Caki2 (cell line): ENCODE measurements at regions not wholly inside any gene's neighbourhood (a gene's known extent, or its start where the extent isn't known, plus 50 kb on each side); places are given as distances from the start of the nearest gene placed in this dataset.
"Not testable (repeated sequence)": the region's sequence is repeated elsewhere in the genome, so short reads cannot be mapped to it uniquely, and the experiment has no call there.

ENCODE experiments used
- DNase-seq: peaks from one replicate; pipeline ENCODE4 v3.0.0-alpha.2; 2015; ENCODE audit warnings: low read depth
- in situ Hi-C: cut with HindIII; loops from 2 replicates; pipeline ENCODE4 v1.10.0; 2016; ENCODE audit warnings: low sequenced_read_pairs, low pct_unique_long_range_greater_than_20kb, mixed read lengths

DNA sequence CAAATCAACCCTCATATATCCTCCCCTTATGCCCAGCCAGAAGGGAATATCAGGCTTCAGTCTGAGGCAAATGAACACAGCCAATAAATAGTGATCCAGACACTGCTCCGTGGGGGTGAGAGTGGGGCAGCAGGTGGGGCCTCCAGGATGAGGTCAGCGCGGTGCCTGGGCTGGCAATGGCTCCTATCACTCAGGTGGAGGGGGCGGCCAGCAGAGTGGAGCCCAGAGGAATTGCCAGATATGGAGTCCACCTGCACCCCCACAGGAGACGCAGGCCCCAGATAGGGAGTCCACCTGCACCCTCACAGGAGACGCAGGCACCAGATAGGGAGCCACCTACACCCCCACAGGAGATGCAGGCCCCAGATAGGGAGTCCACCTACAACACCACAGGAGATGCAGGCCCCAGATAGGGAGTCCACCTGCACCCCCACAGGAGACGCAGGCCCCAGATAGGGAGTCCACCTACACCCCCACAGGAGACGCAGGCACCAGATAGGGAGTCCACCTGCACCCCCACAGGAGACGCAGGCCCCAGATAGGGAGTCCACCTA lies 78.0 kb upstream of the PPP2R2D start:
- no peak for DNase-seq
- in situ Hi-C loops: no loop called here

DNA sequence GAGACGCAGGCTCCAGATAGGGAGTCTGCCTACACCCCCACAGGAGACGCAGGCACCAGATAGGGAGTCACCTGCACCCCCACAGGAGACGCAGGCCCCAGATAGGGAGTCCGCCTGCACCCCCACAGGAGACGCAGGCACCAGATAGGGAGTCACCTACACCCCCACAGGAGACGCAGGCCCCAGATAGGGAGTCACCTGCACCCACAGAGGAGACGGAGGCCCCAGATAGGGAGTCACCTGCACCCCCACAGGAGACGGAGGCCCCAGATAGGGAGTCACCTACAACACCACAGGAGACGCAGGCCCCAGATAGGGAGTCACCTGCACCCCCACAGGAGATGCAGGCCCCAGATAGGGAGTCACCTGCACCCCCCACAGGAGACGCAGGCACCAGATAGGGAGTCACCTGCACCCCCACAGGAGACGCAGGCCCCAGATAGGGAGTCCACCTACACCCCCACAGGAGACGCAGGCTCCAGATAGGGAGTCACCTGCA lies 77.2 kb upstream of the PPP2R2D start:
- DNase-seq, in situ Hi-C loops: not testable (repeated sequence)

DNA sequence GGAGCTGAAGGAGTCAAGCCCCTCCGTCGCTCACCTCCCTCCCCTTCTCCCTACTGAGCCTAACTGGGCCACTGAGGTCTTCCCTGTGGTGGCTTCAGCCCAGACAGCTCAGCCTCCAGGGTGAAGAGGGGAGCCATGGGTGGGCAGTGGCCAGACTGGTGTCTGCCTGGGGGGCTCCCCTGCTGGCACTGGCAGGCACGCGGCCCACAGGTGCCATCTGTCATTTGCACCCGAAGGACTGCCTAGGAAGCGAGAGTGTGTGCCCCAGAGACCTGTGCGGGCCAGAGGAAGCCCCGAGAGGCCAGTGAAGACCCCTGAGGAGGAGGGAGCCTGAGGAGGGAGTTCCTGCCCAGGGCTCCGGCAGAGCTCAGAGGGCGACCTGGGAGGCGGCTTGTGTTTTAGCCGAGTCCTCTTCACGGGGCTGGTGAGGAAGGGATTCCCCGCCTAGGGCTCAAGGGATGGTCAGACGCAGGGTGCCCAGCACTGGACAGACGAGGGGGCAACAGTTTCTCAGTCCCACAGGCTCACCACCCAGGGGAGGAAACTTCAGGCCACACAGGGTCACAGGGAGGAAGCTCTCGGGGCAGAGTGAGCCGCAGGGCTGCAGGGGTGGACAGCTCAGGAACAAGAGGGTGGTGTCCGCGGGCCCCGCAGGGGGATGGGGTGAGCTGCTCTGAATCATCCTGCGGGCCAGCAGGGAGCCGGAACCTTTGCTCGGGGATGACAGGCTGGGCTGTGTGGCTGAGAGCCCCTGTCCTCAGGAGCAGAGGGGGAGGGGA lies 76.2 kb upstream of the PPP2R2D start:
- in situ Hi-C loops: no loop called here
- no peak for DNase-seq

GRCh38 chr10:131825150-131825848 lies 75.5 kb upstream of the PPP2R2D start:
- in situ Hi-C loops: no loop called here
- DNase-seq: no peak

DNA sequence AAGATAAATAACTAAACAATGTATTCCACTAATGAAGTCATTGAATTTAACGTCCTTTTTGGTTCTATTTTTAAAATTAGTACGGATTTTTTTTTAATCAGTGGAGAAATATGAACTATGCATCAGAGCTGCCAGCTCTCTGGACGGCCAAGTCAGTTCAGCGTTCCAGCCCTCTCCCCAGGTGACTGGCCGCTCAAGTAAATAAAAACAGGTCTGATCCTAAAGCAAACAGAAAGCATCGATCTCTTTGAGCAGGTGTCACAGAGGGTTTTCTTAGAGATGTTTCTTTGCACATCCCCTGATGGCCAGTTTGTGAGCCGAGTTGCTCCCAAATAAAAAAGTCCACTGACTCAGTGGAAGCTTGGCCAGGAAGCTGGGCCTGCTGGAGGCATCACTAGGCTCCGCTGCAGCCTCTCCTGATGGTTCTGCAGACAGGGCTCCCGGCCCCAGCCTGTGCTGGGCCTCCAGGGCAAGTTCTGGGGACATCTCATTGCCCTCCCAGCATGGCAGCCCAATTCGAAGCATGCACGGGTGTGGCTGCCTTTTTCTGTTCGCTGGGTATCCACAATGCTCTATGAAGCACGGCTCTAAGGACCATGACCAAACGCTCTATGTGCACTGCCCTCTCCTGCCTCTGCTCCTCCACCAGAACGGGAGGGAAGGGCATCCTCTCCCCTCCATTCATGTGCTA lies 74.7 kb upstream of the PPP2R2D start:
- in situ Hi-C loops: no loop called here
- no peak for DNase-seq

DNA sequence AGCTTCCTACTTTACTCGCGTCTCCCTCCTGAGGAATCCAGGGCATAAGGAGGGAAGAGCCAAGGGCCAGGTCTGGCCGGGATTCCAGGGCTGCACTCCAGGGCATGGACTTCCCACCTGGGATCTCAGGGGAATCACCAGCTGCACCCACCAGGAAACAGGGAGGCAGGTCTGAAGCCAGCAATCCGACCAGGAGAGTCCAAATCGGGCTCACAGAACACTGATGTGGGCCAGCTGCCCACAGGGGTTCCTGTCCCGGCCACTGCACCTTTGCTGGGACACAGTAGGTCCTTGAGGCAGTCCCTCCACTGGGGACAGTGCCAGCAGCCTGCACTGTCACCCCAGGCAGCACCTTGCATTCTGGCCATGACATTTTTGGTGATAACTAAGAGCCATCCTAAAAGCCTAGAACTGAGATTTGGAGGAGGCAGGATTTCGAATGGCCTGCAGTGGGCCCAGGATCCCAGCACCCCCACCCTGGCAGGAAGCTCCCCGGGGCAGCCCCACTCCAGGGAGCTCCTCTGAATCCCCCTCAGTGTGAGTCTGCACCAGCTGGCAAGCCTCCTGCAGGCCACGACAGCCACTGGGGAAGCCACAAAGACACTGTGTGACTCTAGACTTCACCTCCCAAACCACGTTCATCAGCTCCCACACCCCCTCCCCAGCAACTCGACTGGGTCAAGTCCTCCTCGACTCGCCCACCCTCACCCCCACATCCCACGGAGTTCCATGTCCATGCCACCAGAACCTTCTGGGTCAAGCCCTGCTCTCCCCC lies 71.5 kb upstream of the PPP2R2D start:
- in situ Hi-C loops: no loop called here
- DNase-seq: no peak

- in situ Hi-C loops: no loop called here
- no peak for DNase-seq
Observed at GRCh38 chr10:131830446-131831130, 70.2 kb upstream of the PPP2R2D start.

GRCh38 chr10:131831561-131831960 lies 69.2 kb upstream of the PPP2R2D start:
- no peak for DNase-seq
- in situ Hi-C loops: no loop called here

DNA sequence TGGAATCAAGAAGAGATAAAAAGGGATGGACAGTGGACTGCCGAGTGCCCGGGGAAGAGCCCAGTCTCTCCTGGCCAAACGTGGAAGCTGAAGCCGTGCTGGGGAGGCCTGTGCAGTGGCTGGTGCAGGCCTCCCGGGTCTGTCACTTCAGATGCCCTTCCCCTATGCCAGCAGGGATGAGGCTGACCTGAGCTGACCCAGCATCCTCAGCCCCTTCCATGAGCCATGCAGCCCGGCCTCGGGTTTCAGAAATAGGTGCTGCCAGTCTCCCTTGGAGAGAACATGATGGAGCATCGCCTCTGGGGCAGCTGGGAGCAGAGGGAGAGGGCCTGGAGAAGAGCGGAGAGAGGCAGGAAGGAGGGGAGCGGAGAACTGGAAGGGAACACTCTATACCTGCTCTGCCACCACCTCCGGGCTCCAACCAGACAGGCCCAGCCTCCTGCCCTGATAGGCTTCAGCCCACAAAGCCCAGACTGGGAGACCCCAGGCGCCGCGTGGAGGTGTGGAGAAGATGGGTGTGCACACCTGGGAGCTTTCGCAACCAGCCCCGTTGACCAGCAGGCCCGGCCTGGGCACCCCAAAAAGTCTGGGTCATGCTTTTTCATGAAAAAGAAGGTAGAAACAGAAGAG lies 68.6 kb upstream of the PPP2R2D start:
- DNase-seq: no peak
- in situ Hi-C loops: no loop called here

DNA sequence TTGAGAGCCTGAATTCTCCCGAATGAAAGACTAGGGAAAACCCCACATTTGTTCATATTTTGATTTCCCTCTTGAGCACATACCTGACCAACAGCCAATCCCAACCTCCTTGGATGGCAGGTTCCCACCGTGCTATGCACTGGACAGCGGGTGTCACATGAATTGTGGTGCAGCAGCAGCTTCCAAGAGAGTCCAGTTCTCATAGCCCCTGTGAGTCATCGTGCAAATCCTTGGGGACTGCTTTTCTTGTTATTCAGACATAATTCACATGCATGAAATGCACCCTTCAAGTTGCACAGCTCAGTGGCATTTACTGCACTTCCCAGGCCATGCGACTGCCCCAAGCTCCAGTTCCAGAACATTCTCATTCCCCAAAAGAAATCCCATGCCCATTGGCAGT lies 67.8 kb upstream of the PPP2R2D start:
- no peak for DNase-seq

DNA sequence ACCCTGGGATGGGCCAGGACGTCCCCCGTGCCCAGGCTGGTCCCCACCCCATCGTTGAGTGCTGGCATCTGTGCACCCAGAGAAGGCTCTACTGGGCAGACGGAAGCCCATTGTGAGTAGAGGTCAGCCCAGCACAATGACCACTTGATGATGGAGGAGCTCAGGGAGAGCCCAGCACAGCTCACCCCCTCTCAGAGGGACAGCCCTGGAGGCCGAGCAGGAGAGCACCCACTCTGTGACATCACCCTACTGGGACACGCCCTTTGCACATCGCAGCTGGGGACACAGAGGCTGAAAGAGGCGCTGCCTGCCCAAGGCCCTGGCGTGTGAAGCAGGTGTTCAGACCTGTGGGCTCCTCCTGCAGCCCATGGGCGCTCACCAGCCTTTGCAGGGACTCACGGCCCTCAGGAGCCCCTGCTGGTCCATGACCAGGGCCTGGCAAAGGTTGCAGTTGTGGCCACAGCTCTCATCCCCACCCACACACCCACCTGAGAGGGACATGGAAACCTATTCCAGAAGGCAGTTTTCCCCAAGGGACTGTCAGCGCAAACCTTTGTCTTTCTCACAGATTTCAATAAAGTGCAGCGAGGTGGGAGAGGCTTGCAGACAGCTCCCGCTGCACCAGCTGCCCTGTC lies 67.2 kb upstream of the PPP2R2D start:
- no peak for DNase-seq
- in situ Hi-C loops: no loop called here

More for the DNA sequence above, 67.8 kb upstream of the PPP2R2D start:
- in situ Hi-C loops: no loop called here

DNA sequence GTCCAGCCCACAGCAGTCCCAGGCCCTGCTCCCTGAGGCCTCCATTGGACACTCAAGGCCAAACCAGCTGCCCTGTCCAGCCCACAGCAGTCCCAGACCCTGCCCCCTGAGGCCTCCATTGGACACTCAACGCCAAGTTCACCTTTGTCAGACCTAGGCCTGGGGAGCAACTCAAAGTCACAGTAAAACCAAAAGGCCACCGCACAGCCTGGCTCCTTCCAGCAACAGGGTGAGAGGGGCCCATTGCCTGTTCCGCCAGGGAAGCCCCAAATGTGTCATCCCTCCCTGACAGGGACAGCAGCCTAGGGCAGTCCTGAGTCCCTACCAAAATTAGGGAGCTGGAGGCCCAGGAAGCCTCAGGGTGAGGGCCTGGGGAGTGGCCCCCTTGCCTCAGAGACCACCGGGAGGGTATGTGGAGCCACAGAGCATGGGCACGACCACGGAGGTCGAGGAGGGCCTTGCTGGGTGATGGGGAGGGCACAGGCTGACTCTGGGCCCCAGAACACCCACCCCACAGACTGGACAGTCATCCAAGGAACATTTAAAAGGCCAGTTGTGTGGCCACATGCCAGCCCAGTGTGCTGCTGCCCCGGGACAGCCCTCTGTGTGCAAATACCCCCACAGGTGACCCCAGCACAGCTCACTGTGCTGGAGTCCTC lies 66.5 kb upstream of the PPP2R2D start:
- in situ Hi-C loops: no loop called here

GRCh38 chr10:131838966-131839742 lies 61.7 kb upstream of the PPP2R2D start:
- DNase-seq: no peak
- in situ Hi-C loops: no loop called here

More for the DNA sequence above, 66.5 kb upstream of the PPP2R2D start:
- no peak for DNase-seq

DNA sequence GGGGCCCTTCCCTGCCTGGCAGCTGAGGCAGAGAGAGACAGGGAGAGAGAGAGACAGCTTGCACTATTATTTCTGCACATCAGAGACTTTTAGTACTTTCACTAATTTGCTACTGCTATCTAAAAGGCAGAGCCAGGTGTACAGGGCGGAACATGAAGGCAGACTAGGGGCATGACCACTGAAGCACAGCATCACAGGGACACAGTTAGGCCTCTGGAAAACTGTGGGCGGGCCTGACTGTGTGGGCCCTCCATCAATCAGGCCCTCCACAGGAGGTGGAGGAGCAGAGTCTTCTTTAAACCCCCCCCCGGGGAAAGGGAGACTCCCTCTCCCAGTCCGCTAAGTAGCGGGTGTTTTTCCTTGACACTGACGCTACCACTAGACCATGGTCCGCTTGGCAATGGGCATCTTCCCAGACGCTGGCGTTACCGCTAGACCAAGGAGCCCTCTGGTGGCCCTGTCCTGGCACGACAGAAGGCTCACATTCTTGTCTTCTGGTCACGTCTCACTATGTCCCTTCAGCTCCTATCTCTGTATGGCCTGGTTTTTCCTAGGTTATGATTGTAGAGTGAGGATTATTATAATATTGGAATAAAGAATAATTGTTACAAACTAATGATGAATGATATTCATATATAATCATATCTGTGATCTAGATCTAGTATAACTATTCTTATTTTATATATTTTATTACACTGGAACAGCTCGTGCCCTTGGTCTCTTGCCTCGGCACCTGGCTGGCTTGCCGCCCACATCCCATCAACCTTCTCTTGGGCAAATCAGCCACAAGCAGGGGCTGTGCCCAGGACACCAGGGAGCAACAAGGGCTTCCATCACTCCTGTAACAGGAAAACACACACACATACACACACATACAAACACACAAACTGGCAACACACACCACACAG lies 60.7 kb upstream of the PPP2R2D start:
- in situ Hi-C loops: not testable (repeated sequence)
- DNase-seq: peak; percentile 14

GRCh38 chr10:131840788-131841118 lies 60.1 kb upstream of the PPP2R2D start:
- in situ Hi-C loops: no loop called here

More at GRCh38 chr10:131840788-131841118, 60.1 kb upstream of the PPP2R2D start:
- no peak for DNase-seq
